ENCODE measurements at regions not wholly inside any gene's neighbourhood (a gene's known extent, or its start where the extent isn't known, plus 50 kb on each side); places are given as distances from the start of the nearest gene placed in this dataset.

GRCh38 chr1:30331415-30332065 is 391.8 kb downstream of the MATN1 start:
- no peak overlapping the region for H3K4me3 ChIP-seq (ENCODE audit: low read length in 2 of 2)
- H3K4me1 ChIP-seq (ENCODE audit: control insufficient read depth in 2 of 2, insufficient read depth in 2 of 2, low read length in 2 of 2) = no peaks in the 10 kb centered on the region
- no peaks in the 10 kb centered on the region for H3K27me3 ChIP-seq (ENCODE audit: control insufficient read depth in 2 of 2, insufficient read depth in 2 of 2, low read length in 2 of 2)
- no peaks in the 10 kb centered on the region for H3K36me3 ChIP-seq (ENCODE audit: control insufficient read depth in 2 of 2, insufficient read depth in 2 of 2, low read length in 2 of 2)
- H3K9me3 ChIP-seq (ENCODE audit: control insufficient read depth in 2 of 2, low read length in 2 of 2) = no peaks in the 10 kb centered on the region
- no peak overlapping the region for H3K27ac ChIP-seq (ENCODE audit: low read depth in 2 of 2, low read length in 2 of 2)
- no peak overlapping the region for H3K9ac ChIP-seq (ENCODE audit: low read depth in 1 of 2, low read length in 2 of 2)

GRCh38 chr1:30330644-30331043 is 392.7 kb downstream of the MATN1 start:
- Histone ChIP-seq H3K4me1 (ENCODE audit: control insufficient read depth in 2 of 2, insufficient read depth in 2 of 2, low read length in 2 of 2) (no peaks in the 10 kb centered on the region), H3K4me3 (ENCODE audit: low read length in 2 of 2) (no peak overlapping the region), H3K27ac (ENCODE audit: low read depth in 2 of 2, low read length in 2 of 2) (no peak overlapping the region), H3K9me3 (ENCODE audit: control insufficient read depth in 2 of 2, low read length in 2 of 2) (no peaks in the 10 kb centered on the region), H3K9ac (ENCODE audit: low read depth in 1 of 2, low read length in 2 of 2) (no peak overlapping the region), H3K36me3 (ENCODE audit: control insufficient read depth in 2 of 2, insufficient read depth in 2 of 2, low read length in 2 of 2) (no peaks in the 10 kb centered on the region), H3K27me3 (ENCODE audit: control insufficient read depth in 2 of 2, insufficient read depth in 2 of 2, low read length in 2 of 2) (no peaks in the 10 kb centered on the region)

GRCh38 chr1:30329802-30330557 is 393.4 kb downstream of the MATN1 start:
- H3K27ac ChIP-seq (ENCODE audit: low read depth in 2 of 2, low read length in 2 of 2) = no peak overlapping the region
- no peaks in the 10 kb centered on the region for H3K27me3 ChIP-seq (ENCODE audit: control insufficient read depth in 2 of 2, insufficient read depth in 2 of 2, low read length in 2 of 2)
- H3K36me3 ChIP-seq (ENCODE audit: control insufficient read depth in 2 of 2, insufficient read depth in 2 of 2, low read length in 2 of 2) = no peaks in the 10 kb centered on the region
- H3K4me3 ChIP-seq (ENCODE audit: low read length in 2 of 2) = no peak overlapping the region
- H3K4me1 ChIP-seq (ENCODE audit: control insufficient read depth in 2 of 2, insufficient read depth in 2 of 2, low read length in 2 of 2) = no peaks in the 10 kb centered on the region
- no peak overlapping the region for H3K9ac ChIP-seq (ENCODE audit: low read depth in 1 of 2, low read length in 2 of 2)
- no peaks in the 10 kb centered on the region for H3K9me3 ChIP-seq (ENCODE audit: control insufficient read depth in 2 of 2, low read length in 2 of 2)

GRCh38 chr1:30329263-30329753 is 394.1 kb downstream of the MATN1 start:
- H3K4me3 ChIP-seq (ENCODE audit: low read length in 2 of 2) = no peak overlapping the region
- H3K4me1 ChIP-seq (ENCODE audit: control insufficient read depth in 2 of 2, insufficient read depth in 2 of 2, low read length in 2 of 2) = no peaks in the 10 kb centered on the region
- H3K9ac ChIP-seq (ENCODE audit: low read depth in 1 of 2, low read length in 2 of 2) = no peak overlapping the region
- no peaks in the 10 kb centered on the region for H3K36me3 ChIP-seq (ENCODE audit: control insufficient read depth in 2 of 2, insufficient read depth in 2 of 2, low read length in 2 of 2)
- no peaks in the 10 kb centered on the region for H3K9me3 ChIP-seq (ENCODE audit: control insufficient read depth in 2 of 2, low read length in 2 of 2)
- no peak overlapping the region for H3K27ac ChIP-seq (ENCODE audit: low read depth in 2 of 2, low read length in 2 of 2)
- H3K27me3 ChIP-seq (ENCODE audit: control insufficient read depth in 2 of 2, insufficient read depth in 2 of 2, low read length in 2 of 2) = no peaks in the 10 kb centered on the region

- no peaks in the 10 kb centered on the region for H3K4me1 ChIP-seq (ENCODE audit: control insufficient read depth in 2 of 2, insufficient read depth in 2 of 2, low read length in 2 of 2)
- H3K9me3 ChIP-seq (ENCODE audit: control insufficient read depth in 2 of 2, low read length in 2 of 2) = no peaks in the 10 kb centered on the region
- H3K9ac ChIP-seq (ENCODE audit: low read depth in 1 of 2, low read length in 2 of 2) = no peak overlapping the region
- H3K36me3 ChIP-seq (ENCODE audit: control insufficient read depth in 2 of 2, insufficient read depth in 2 of 2, low read length in 2 of 2) = no peaks in the 10 kb centered on the region
- H3K4me3 ChIP-seq (ENCODE audit: low read length in 2 of 2) = no peak overlapping the region
- no peaks in the 10 kb centered on the region for H3K27me3 ChIP-seq (ENCODE audit: control insufficient read depth in 2 of 2, insufficient read depth in 2 of 2, low read length in 2 of 2)
- H3K27ac ChIP-seq (ENCODE audit: low read depth in 2 of 2, low read length in 2 of 2) = no peak overlapping the region
Measured at GRCh38 chr1:30328401-30329262, 394.8 kb downstream of the MATN1 start.

GRCh38 chr1:30328100-30328370 is 395.4 kb downstream of the MATN1 start:
- H3K9ac ChIP-seq (ENCODE audit: low read depth in 1 of 2, low read length in 2 of 2) = no peak overlapping the region
- H3K9me3 ChIP-seq (ENCODE audit: control insufficient read depth in 2 of 2, low read length in 2 of 2) = no peaks in the 10 kb centered on the region
- H3K27me3 ChIP-seq (ENCODE audit: control insufficient read depth in 2 of 2, insufficient read depth in 2 of 2, low read length in 2 of 2) = peaks cover 0 to 2% of the 10 kb centered on the region in 2 donors
- no peaks in the 10 kb centered on the region for H3K4me1 ChIP-seq (ENCODE audit: control insufficient read depth in 2 of 2, insufficient read depth in 2 of 2, low read length in 2 of 2)
- H3K27ac ChIP-seq (ENCODE audit: low read depth in 2 of 2, low read length in 2 of 2) = no peak overlapping the region
- H3K36me3 ChIP-seq (ENCODE audit: control insufficient read depth in 2 of 2, insufficient read depth in 2 of 2, low read length in 2 of 2) = no peaks in the 10 kb centered on the region
- no peak overlapping the region for H3K4me3 ChIP-seq (ENCODE audit: low read length in 2 of 2)

GRCh38 chr1:30327370-30328099 is 395.9 kb downstream of the MATN1 start:
- Histone ChIP-seq H3K36me3 (ENCODE audit: control insufficient read depth in 2 of 2, insufficient read depth in 2 of 2, low read length in 2 of 2) (no peaks in the 10 kb centered on the region), H3K4me3 (ENCODE audit: low read length in 2 of 2) (no peak overlapping the region), H3K9ac (ENCODE audit: low read depth in 1 of 2, low read length in 2 of 2) (no peak overlapping the region), H3K27me3 (ENCODE audit: control insufficient read depth in 2 of 2, insufficient read depth in 2 of 2, low read length in 2 of 2) (peaks cover 0 to 2% of the 10 kb centered on the region in 2 donors), H3K4me1 (ENCODE audit: control insufficient read depth in 2 of 2, insufficient read depth in 2 of 2, low read length in 2 of 2) (no peaks in the 10 kb centered on the region), H3K27ac (ENCODE audit: low read depth in 2 of 2, low read length in 2 of 2) (no peak overlapping the region), H3K9me3 (ENCODE audit: control insufficient read depth in 2 of 2, low read length in 2 of 2) (no peaks in the 10 kb centered on the region)

- no peaks in the 10 kb centered on the region for H3K4me1 ChIP-seq (ENCODE audit: control insufficient read depth in 2 of 2, insufficient read depth in 2 of 2, low read length in 2 of 2)
- no peak overlapping the region for H3K4me3 ChIP-seq (ENCODE audit: low read length in 2 of 2)
- peaks cover 0 to 2% of the 10 kb centered on the region in 2 donors for H3K27me3 ChIP-seq (ENCODE audit: control insufficient read depth in 2 of 2, insufficient read depth in 2 of 2, low read length in 2 of 2)
- H3K36me3 ChIP-seq (ENCODE audit: control insufficient read depth in 2 of 2, insufficient read depth in 2 of 2, low read length in 2 of 2) = no peaks in the 10 kb centered on the region
- no peak overlapping the region for H3K9ac ChIP-seq (ENCODE audit: low read depth in 1 of 2, low read length in 2 of 2)
- H3K9me3 ChIP-seq (ENCODE audit: control insufficient read depth in 2 of 2, low read length in 2 of 2) = no peaks in the 10 kb centered on the region
- no peak overlapping the region for H3K27ac ChIP-seq (ENCODE audit: low read depth in 2 of 2, low read length in 2 of 2)
Measured at GRCh38 chr1:30325999-30326398, 397.4 kb downstream of the MATN1 start.

GRCh38 chr1:30325085-30325935 is 398.1 kb downstream of the MATN1 start:
- no peaks in the 10 kb centered on the region for H3K4me1 ChIP-seq (ENCODE audit: control insufficient read depth in 2 of 2, insufficient read depth in 2 of 2, low read length in 2 of 2)
- H3K9me3 ChIP-seq (ENCODE audit: control insufficient read depth in 2 of 2, low read length in 2 of 2) = no peaks in the 10 kb centered on the region
- H3K4me3 ChIP-seq (ENCODE audit: low read length in 2 of 2) = no peak overlapping the region
- no peaks in the 10 kb centered on the region for H3K36me3 ChIP-seq (ENCODE audit: control insufficient read depth in 2 of 2, insufficient read depth in 2 of 2, low read length in 2 of 2)
- peaks cover 0 to 2% of the 10 kb centered on the region in 2 donors for H3K27me3 ChIP-seq (ENCODE audit: control insufficient read depth in 2 of 2, insufficient read depth in 2 of 2, low read length in 2 of 2)
- no peak overlapping the region for H3K9ac ChIP-seq (ENCODE audit: low read depth in 1 of 2, low read length in 2 of 2)
- H3K27ac ChIP-seq (ENCODE audit: low read depth in 2 of 2, low read length in 2 of 2) = no peak overlapping the region

All from mucosa of rectum (tissue), 2 donors.